ENCODE measurements at regions not wholly inside any gene's neighbourhood (a gene's known extent, or its start where the extent isn't known, plus 50 kb on each side); places are given as distances from the start of the nearest gene placed in this dataset.

DNA sequence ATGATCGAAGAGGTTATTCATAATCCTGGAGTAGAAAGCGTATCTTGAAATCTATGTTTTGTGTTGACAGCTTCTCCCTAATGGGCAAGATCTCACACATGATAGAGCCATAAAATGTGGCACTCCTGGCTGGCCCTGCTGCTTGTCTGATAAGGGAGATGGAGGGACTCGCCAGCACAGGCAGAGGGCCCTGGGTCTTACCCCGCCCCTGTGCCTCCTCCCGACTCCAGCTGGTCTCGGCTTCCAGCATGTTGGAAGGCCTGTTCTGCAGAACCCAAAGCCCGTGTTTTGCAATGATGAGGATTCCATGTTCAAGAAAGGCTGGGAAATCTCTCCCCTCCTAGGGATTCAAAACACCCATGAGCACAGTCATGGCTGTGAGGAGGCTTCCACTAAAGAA, 106.7 kb upstream of the SDK2 start:
- TF ChIP-seq, protein P1, sequence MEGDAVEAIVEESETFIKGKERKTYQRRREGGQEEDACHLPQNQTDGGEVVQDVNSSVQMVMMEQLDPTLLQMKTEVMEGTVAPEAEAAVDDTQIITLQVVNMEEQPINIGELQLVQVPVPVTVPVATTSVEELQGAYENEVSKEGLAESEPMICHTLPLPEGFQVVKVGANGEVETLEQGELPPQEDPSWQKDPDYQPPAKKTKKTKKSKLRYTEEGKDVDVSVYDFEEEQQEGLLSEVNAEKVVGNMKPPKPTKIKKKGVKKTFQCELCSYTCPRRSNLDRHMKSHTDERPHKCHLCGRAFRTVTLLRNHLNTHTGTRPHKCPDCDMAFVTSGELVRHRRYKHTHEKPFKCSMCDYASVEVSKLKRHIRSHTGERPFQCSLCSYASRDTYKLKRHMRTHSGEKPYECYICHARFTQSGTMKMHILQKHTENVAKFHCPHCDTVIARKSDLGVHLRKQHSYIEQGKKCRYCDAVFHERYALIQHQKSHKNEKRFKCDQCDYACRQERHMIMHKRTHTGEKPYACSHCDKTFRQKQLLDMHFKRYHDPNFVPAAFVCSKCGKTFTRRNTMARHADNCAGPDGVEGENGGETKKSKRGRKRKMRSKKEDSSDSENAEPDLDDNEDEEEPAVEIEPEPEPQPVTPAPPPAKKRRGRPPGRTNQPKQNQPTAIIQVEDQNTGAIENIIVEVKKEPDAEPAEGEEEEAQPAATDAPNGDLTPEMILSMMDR (IDR thresholded peaks at IDR 0.05): no peak
- no peak for TF ChIP-seq POLR2A (IDR thresholded peaks at IDR 0.05)

All from lower leg skin (tissue), 3 donors.